ENCODE measurements at regions not wholly inside any gene's neighbourhood (a gene's known extent, or its start where the extent isn't known, plus 50 kb on each side); places are given as distances from the start of the nearest gene placed in this dataset.

GRCh38 chr4:35614120-35614519, 630.2 kb downstream of the ARAP2 start:
- Histone ChIP-seq H3K9me3 (replicated peaks in 1 of 3) (no peaks in the 10 kb centered on the region), H3K27ac (no peak overlapping the region), H3K27me3 (no peaks in the 10 kb centered on the region), H3K4me3 (no peak overlapping the region), H3K4me1 (replicated peaks in 1 of 2) (no peaks in the 10 kb centered on the region), H3K36me3 (replicated peaks in 1 of 2) (no peaks in the 10 kb centered on the region)
- DNase-seq, result no peak
- TF ChIP-seq POLR2A (IDR thresholded peaks at IDR 0.05) (no peak), CTCF (IDR thresholded peaks at IDR 0.05) (no peak)
- intact Hi-C loops (cut with DNase I), result no loop called here
- WGBS, 4 donors, result 50 to 61% (median 57%) methylated on average over 2 of the region's 2 CpGs

- intact Hi-C loops (cut with DNase I), result no loop called here
- no peak overlapping the region for H3K4me3 ChIP-seq
- TF ChIP-seq POLR2A (IDR thresholded peaks at IDR 0.05) (no peak), CTCF (IDR thresholded peaks at IDR 0.05) (no peak)
- no peaks in the 10 kb centered on the region for H3K36me3 ChIP-seq (replicated peaks in 1 of 2)
- no peak for DNase-seq
- no peaks in the 10 kb centered on the region for H3K9me3 ChIP-seq (replicated peaks in 1 of 3)
- WGBS, 4 donors, result 61 to 66% (median 64%) methylated on average over 3 of the region's 3 CpGs
- no peaks in the 10 kb centered on the region for H3K4me1 ChIP-seq (replicated peaks in 1 of 2)
- no peak overlapping the region for H3K27ac ChIP-seq
- H3K27me3 ChIP-seq, result no peaks in the 10 kb centered on the region
These were observed 604.4 kb downstream of the ARAP2 start for GRCh38 chr4:35639929-35640328.

GRCh38 chr4:35643661-35644060, 600.7 kb downstream of the ARAP2 start:
- H3K36me3 ChIP-seq (replicated peaks in 1 of 2), result no peaks in the 10 kb centered on the region
- DNase-seq, result no peak
- no peaks in the 10 kb centered on the region for H3K4me1 ChIP-seq (replicated peaks in 1 of 2)
- H3K9me3 ChIP-seq (replicated peaks in 1 of 3), result no peaks in the 10 kb centered on the region
- H3K27me3 ChIP-seq, result no peaks in the 10 kb centered on the region
- intact Hi-C loops (cut with DNase I), result no loop called here
- no peak overlapping the region for H3K4me3 ChIP-seq
- TF ChIP-seq POLR2A (IDR thresholded peaks at IDR 0.05) (no peak), CTCF (IDR thresholded peaks at IDR 0.05) (no peak)
- no peak overlapping the region for H3K27ac ChIP-seq

GRCh38 chr4:35644591-35644990, 599.7 kb downstream of the ARAP2 start:
- Histone ChIP-seq H3K4me1 (replicated peaks in 1 of 2) (no peaks in the 10 kb centered on the region), H3K27ac (no peak overlapping the region), H3K27me3 (no peaks in the 10 kb centered on the region), H3K4me3 (no peak overlapping the region), H3K9me3 (replicated peaks in 1 of 3) (no peaks in the 10 kb centered on the region), H3K36me3 (replicated peaks in 1 of 2) (no peaks in the 10 kb centered on the region)
- intact Hi-C loops (cut with DNase I), result no loop called here
- no peak for TF ChIP-seq POLR2A (IDR thresholded peaks at IDR 0.05)
- no peak for DNase-seq

GRCh38 chr4:35649011-35649410, 595.3 kb downstream of the ARAP2 start:
- DNase-seq, result no peak
- intact Hi-C loops (cut with DNase I), result no loop called here
- 88 to 94% (median 90%) methylated on average over 3 of the region's 3 CpGs for WGBS, 4 donors
- H3K27me3 ChIP-seq, result no peaks in the 10 kb centered on the region
- no peak overlapping the region for H3K27ac ChIP-seq
- H3K36me3 ChIP-seq (replicated peaks in 1 of 2), result no peaks in the 10 kb centered on the region
- TF ChIP-seq POLR2A (IDR thresholded peaks at IDR 0.05), result no peak
- H3K9me3 ChIP-seq (replicated peaks in 1 of 3), result no peaks in the 10 kb centered on the region
- H3K4me3 ChIP-seq, result no peak overlapping the region
- H3K4me1 ChIP-seq (replicated peaks in 1 of 2), result no peaks in the 10 kb centered on the region

All from adrenal gland (tissue), 9 donors.